ENCODE measurements at regions not wholly inside any gene's neighbourhood (a gene's known extent, or its start where the extent isn't known, plus 50 kb on each side); places are given as distances from the start of the nearest gene placed in this dataset.

- H3K9me3 ChIP-seq (ENCODE audit: low read length), result no peaks in the 10 kb centered on the region
- no peaks in the 10 kb centered on the region for H3K27me3 ChIP-seq (ENCODE audit: insufficient read depth, low read depth, low read length)
- no peaks in the 10 kb centered on the region for H3K36me3 ChIP-seq (ENCODE audit: insufficient read depth, low read length)
- H3K4me2 ChIP-seq (ENCODE audit: low read length), result no peak overlapping the region
- no peaks in the 10 kb centered on the region for H3K9me2 ChIP-seq (ENCODE audit: insufficient read depth, low read length)
- H3K27ac ChIP-seq (ENCODE audit: low read length), result no peak overlapping the region
- no peaks in the 10 kb centered on the region for H3F3A ChIP-seq (ENCODE audit: insufficient read depth, low read length, poor library complexity, severe bottlenecking)
- H3K9ac ChIP-seq (ENCODE audit: low read length), result no peak overlapping the region
- no peaks in the 10 kb centered on the region for H4K20me1 ChIP-seq (ENCODE audit: insufficient read depth)
- no peaks in the 10 kb centered on the region for H3K79me2 ChIP-seq (replicated peaks; ENCODE audit: insufficient read depth, low read length)
- H3K4me3 ChIP-seq (ENCODE audit: low read length), result no peak overlapping the region
- TF ChIP-seq SMC3 (conservative IDR thresholded peaks at IDR 0.05; ENCODE audit: poor library complexity) (no peak), TAF1 (IDR thresholded peaks at IDR 0.05; ENCODE audit: low read depth) (no peak), EZH2 (IDR thresholded peaks at IDR 0.05; ENCODE audit: borderline replicate concordance, insufficient read depth, low read length, poor library complexity, severe bottlenecking) (no peak), CTCF (IDR thresholded peaks at IDR 0.05; ENCODE audit: poor library complexity, severe bottlenecking) (no peak), POLR2AphosphoS5 (IDR thresholded peaks at IDR 0.05) (no peak), EP300 (conservative IDR thresholded peaks at IDR 0.05; ENCODE audit: poor library complexity, severe bottlenecking) (no peak), RAD21 (conservative IDR thresholded peaks at IDR 0.05) (no peak), REST (IDR thresholded peaks at IDR 0.05; ENCODE audit: borderline replicate concordance) (no peak), MXI1 (conservative IDR thresholded peaks at IDR 0.05; ENCODE audit: poor library complexity, severe bottlenecking) (no peak)
- H2AFZ ChIP-seq (ENCODE audit: low read depth, low read length), result no peak overlapping the region
Measured at GRCh38 chr1:30084909-30085571, 638.3 kb downstream of the MATN1 start.

GRCh38 chr1:30083800-30084464 is 639.5 kb downstream of the MATN1 start:
- H2AFZ ChIP-seq (ENCODE audit: low read depth, low read length), result no peak overlapping the region

More at GRCh38 chr1:30083800-30084464, 639.5 kb downstream of the MATN1 start:
- no peak for TF ChIP-seq REST (IDR thresholded peaks at IDR 0.05; ENCODE audit: borderline replicate concordance)
- TF ChIP-seq POLR2AphosphoS5 (IDR thresholded peaks at IDR 0.05), result no peak
- no peak for TF ChIP-seq RAD21 (conservative IDR thresholded peaks at IDR 0.05)
- TF ChIP-seq MXI1 (conservative IDR thresholded peaks at IDR 0.05; ENCODE audit: poor library complexity, severe bottlenecking), result no peak
- TF ChIP-seq EZH2 (IDR thresholded peaks at IDR 0.05; ENCODE audit: borderline replicate concordance, insufficient read depth, low read length, poor library complexity, severe bottlenecking), result no peak
- TF ChIP-seq TAF1 (IDR thresholded peaks at IDR 0.05; ENCODE audit: low read depth), result no peak
- TF ChIP-seq EP300 (conservative IDR thresholded peaks at IDR 0.05; ENCODE audit: poor library complexity, severe bottlenecking), result no peak
- no peak for TF ChIP-seq SMC3 (conservative IDR thresholded peaks at IDR 0.05; ENCODE audit: poor library complexity)
- no peak for TF ChIP-seq CTCF (IDR thresholded peaks at IDR 0.05; ENCODE audit: poor library complexity, severe bottlenecking)
- H3K79me2 ChIP-seq (replicated peaks; ENCODE audit: insufficient read depth, low read length), result no peaks in the 10 kb centered on the region
- H4K20me1 ChIP-seq (ENCODE audit: insufficient read depth), result no peaks in the 10 kb centered on the region
- no peaks in the 10 kb centered on the region for H3K27me3 ChIP-seq (ENCODE audit: insufficient read depth, low read depth, low read length)
- no peaks in the 10 kb centered on the region for H3K9me2 ChIP-seq (ENCODE audit: insufficient read depth, low read length)
- no peak overlapping the region for H3K4me3 ChIP-seq (ENCODE audit: low read length)
- no peak overlapping the region for H3K4me2 ChIP-seq (ENCODE audit: low read length)
- H3K9ac ChIP-seq (ENCODE audit: low read length), result no peak overlapping the region
- H3K9me3 ChIP-seq (ENCODE audit: low read length), result no peaks in the 10 kb centered on the region
- H3F3A ChIP-seq (ENCODE audit: insufficient read depth, low read length, poor library complexity, severe bottlenecking), result no peaks in the 10 kb centered on the region
- no peak overlapping the region for H3K27ac ChIP-seq (ENCODE audit: low read length)
- no peaks in the 10 kb centered on the region for H3K36me3 ChIP-seq (ENCODE audit: insufficient read depth, low read length)

All from neural cell (in vitro differentiated cells).